ENCODE measurements at regions not wholly inside any gene's neighbourhood (a gene's known extent, or its start where the extent isn't known, plus 50 kb on each side); places are given as distances from the start of the nearest gene placed in this dataset.

GRCh38 chr2:121120411-121120810 is 164.6 kb downstream of the TFCP2L1 start:
- no peak for DNase-seq

GRCh38 chr2:121120991-121121390 is 164.0 kb downstream of the TFCP2L1 start:
- no peak for DNase-seq

- no peak for DNase-seq
These were observed 163.3 kb downstream of the TFCP2L1 start for GRCh38 chr2:121121661-121122060.

- DNase-seq, result no peak
These were observed 161.7 kb downstream of the TFCP2L1 start for GRCh38 chr2:121123268-121123667.

DNA sequence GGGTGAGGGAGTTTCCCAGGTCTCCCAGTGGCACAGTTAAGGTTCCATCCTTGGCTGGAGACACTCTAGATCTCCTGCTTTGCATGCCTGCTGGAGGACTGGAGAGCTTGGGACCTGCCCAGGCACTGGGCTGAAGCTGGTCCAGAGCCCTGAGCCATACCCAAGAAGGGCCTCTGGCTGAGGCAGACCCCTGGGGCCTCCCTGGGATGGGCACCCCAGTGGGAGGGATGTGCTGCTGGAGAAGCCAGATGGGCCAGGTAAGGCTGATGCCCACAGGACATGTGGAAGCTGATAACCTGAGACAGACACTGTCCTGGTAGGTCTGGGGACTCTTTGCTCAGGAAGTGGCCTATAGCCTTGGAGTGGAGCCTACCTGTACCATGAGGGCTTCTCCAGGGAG is 160.7 kb downstream of the TFCP2L1 start:
- DNase-seq, result peak in 1 of 2 experiments; percentile 10

- DNase-seq, result no peak
These were observed 159.7 kb downstream of the TFCP2L1 start for GRCh38 chr2:121125350-121125749.

GRCh38 chr2:121128741-121129659 is 156.0 kb downstream of the TFCP2L1 start:
- DNase-seq, result peak; percentile 25 to 47

DNA sequence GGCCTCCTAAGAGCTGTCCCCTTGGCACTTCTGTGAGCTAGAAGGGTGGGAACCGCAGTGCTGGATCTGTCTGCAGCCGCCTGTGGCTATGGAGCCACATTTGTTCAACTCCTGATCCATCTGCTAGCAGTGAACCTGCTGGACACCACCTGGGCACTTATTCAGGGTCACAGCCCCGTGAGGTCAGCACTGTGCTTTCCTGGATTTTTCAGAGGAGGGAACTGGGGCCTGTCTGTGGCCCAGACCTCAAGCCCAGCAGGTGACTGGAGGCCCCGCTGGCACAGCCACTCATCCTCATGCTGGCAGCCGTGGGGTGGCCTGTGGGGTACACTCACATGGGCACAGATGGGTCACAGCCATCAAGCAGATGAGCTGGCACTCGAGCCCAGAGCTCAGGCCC is 155.3 kb downstream of the TFCP2L1 start:
- DNase-seq, result no peak

- DNase-seq, result no peak
These were observed 154.6 kb downstream of the TFCP2L1 start for GRCh38 chr2:121130301-121130850.

DNA sequence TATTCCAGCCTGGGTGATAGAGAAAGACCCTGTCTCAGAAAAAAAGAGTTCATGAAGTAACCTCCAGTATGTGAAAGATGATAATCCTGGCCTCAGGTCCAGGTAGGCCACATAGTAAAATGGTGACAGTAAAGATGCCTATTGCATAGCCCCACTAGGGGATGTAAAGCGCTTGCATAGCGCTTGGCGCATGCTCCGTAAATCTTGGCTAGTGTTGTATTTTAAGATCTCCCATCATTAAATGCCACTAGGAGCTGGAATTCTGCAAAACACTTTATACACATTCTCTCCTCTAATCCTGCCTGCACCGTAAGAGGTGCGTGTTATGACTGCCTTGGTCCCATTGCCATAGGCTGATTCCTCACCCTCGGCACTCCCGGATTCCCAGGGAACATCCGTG is 153.6 kb downstream of the TFCP2L1 start:
- no peak for DNase-seq

GRCh38 chr2:121132054-121132761 is 152.8 kb downstream of the TFCP2L1 start:
- DNase-seq, result no peak

DNA sequence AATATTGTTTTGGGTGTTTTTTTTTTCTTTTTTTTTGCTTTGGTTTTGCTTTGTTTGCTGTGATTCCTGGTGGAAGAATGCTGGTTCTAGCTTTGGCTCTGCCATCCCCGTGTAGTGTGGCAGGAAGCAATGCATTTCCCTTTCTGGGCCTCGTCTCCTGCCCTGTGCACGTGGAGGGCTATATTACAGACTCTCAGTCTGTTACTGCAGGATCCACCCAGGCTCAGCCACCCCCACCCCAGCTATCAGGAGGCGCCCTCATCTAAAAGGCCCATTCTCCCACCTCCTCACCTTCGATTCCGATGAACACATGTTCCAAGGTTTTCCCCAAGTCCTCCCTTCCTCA is 152.3 kb downstream of the TFCP2L1 start:
- no peak for DNase-seq

DNA sequence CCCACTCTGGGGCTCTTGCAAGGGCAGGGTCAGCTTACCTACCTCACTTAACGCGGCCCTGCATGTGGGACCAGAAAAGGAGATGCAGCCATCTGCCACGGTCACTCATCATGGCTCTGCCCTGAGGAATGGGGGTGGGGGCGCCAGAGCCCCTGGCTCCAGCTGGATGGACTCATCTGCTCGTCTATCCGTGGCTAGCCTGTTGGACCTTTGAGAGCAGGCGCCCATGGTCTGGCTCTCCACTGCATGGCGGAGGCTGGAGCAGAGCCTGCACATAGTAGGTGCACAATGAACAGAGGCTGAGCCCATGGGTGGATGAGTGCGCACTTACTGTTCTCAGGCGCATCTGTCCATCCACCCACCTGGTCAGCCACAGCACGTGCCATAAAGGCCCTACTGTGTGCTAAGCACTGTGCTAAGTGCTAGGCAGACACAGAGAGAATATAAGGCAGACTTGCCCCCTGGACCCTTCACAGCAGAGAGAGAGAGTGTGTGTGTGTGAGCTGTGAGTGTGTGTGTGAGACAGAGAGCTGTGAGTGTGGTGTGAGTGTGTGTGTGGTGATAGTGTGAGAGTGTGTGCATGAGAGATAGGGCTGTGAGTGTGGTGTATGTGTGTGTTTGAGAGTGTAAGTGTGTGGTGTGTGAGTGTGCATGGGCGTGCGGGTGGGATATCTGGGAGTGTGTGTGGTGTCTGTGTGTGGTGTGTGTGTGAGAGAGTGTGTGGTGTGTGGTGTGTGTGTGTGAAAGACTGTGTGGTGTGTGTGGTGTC is 151.3 kb downstream of the TFCP2L1 start:
- DNase-seq, result no peak

DNA sequence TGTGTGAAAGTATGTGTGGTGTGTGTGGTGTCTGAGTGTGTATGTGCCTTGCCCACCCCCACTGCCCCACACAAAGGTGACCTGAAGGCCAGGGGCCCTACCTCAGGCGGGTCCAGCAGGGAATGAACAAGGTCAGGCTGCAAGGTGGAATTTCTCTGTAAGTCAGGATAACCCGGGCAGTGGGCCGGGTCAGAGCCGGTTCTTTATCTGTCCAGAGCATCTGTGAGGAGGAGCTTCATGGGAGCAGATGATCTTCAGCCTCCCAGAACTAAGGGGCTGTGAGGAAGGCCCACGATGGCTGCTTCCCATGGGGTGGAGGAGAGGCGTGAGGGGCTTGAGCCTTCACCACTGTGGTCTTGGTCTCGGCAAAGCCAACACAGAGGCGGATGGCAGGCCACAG is 150.3 kb downstream of the TFCP2L1 start:
- DNase-seq, result no peak

- DNase-seq, result no peak
These were observed 149.7 kb downstream of the TFCP2L1 start for GRCh38 chr2:121135168-121135853.

DNA sequence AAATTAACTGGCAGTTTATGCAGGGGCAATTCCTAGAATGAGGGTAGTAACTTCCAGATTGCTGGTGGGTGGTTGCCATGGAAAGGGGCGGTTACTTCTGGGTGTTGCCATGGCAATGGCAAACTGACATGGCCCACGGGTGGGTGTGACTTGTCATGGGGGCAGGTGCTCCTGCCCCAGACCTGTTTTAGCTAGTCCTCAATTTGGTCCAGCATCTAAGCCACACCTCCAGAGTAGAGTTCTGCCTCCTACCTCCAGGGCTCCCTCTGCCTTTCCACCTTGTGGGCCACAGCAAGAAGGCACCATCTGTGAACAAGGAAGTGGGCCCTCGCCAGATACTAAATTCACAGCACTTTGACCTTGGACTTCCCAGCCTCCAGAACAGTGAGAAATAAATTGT is 148.7 kb downstream of the TFCP2L1 start:
- DNase-seq, result peak in 1 of 2 experiments; percentile 9

DNA sequence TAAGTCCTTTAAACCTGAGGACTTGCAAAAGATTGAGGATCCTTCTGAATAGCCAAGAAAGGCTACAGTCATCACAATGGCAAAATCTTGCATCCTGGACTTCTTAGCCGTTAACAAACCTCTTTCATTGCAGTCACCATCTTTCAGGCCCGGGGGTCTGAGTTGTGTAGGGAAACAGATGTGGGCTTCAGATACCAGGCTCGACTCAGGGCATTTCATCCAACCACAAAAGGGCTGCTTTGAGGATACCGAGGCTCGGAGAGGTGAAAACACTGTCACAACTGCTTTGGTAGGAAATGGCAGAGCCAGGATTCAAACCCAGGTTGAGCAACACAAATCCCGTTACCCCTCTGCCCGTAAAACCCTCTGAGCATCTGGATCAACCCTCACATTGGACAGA is 147.4 kb downstream of the TFCP2L1 start:
- DNase-seq, result no peak

DNA sequence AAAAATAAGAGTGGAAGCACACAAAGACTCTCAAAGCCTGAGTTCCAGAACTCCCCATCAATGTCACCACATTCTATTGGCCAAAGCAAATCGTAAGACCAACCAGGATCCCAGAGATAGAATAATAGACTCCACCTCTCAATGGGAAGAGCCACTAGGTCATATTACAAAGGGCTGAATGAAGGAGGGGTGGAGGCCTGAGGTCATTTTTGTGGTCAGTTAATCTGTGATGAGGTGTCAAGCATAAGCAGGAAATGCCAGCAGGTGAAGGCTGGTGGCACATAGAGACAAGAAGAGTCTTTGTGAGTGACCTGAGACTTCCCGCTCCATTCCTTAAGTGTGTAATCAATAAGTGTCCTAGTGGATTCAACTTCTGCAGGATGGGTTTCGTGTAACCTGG is 144.3 kb downstream of the TFCP2L1 start:
- DNase-seq, result no peak

DNA sequence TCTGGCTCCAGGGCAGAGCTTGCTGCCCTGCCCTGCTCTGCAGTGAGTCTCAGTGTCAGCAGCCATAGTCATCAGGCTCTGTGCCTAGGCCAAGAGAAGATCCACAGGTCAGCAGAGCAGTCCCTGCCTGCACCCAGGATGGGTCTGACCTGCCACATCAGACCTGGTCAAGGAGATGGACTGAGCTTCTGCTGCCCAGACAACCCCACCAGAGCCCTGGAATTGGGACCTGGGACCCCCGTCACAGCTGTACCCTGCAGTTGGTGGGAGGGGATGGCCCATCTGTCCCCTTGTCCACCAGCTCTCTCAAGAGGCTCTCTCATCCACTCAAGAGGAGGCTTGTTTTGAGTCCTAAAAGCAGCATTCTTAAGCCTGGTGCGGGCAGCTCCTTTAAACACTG is 142.6 kb downstream of the TFCP2L1 start:
- no peak for DNase-seq

GRCh38 chr2:121144111-121144510 is 140.9 kb downstream of the TFCP2L1 start:
- DNase-seq, result no peak

DNA sequence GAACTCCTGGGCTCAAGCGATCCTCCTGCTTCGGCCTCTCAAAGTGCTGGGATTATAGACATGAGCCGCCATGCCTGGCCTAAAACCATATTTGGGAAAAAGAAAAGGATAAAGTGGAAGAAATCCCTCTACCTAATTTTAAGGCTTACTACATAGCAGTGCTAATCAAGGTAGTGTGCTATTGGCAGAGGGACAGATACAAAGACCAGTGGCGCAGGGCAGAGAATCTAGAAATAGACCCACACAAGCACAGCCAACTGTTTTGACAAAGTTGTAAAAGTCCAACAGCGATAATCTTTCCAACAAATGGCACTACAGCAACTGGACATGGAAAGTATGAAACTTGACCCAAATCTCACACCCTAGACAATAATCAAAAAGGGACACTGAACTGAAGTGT is 138.4 kb downstream of the TFCP2L1 start:
- DNase-seq, result no peak

DNA sequence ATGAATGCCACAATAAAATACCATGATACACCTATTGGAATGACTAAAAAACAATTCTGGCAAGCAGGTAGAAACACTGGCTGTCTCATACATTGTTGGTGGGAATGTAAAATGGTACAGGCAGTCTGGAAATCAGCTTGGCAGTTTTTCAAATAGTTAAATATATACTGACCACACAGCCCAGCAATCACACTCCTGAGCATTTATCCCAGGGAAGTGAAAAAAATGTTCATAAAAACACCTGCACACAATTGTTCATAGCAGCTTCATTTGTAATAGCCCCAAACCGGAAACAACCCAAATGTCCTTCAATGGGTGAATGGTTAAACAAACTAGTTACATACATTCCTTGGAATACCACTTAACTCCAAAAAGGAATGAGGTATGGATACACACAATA is 137.2 kb downstream of the TFCP2L1 start:
- no peak for DNase-seq

DNA sequence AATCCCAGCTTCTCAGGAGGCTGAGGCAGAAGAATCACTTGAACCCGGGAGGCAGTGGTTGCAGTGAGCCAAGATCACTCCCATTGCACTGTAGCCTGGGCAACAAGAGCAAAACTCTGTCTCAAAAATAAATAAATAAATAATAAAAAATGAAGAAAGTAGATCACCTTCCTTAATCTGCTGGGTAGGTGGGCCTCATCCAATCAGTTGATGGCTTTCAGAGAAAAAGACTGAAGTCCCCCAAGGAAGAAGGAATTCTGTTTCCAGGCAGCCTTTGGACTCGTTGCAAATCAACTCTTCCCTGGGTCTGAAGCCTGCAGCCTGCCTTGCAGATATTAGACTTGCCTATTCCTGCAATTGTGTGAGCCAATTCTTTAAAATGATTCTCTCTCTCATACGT is 136.5 kb downstream of the TFCP2L1 start:
- DNase-seq, result no peak

Measured in NCI-H526 (cell line).